ENCODE measurements at regions not wholly inside any gene's neighbourhood (a gene's known extent, or its start where the extent isn't known, plus 50 kb on each side); places are given as distances from the start of the nearest gene placed in this dataset.

- Histone ChIP-seq H3K36me3 (no peaks in the 10 kb centered on the region), H3K9me3 (no peaks in the 10 kb centered on the region), H3K4me3 (no peak overlapping the region), H3K27ac (no peak overlapping the region), H3K27me3 (replicated peaks; ENCODE audit: insufficient read depth) (no peaks in the 10 kb centered on the region), H3K4me1 (replicated peaks) (no peaks in the 10 kb centered on the region)
- intact Hi-C loops (cut with DNase I): no loop called here
- no peak for TF ChIP-seq POLR2A (IDR thresholded peaks at IDR 0.05)
- no peak for DNase-seq (ENCODE audit: low spot score)
- WGBS: 94% methylated on average over 1 of the region's 1 CpG
Measured at GRCh38 chr2:188676010-188676400, 298.2 kb upstream of the COL3A1 start.

- Histone ChIP-seq H3K36me3 (no peaks in the 10 kb centered on the region), H3K27me3 (replicated peaks; ENCODE audit: insufficient read depth) (no peaks in the 10 kb centered on the region), H3K4me1 (replicated peaks) (no peaks in the 10 kb centered on the region), H3K4me3 (no peak overlapping the region), H3K9me3 (no peaks in the 10 kb centered on the region), H3K27ac (no peak overlapping the region)
- intact Hi-C loops (cut with DNase I): no loop called here
- no peak for DNase-seq (ENCODE audit: low spot score)
- TF ChIP-seq CTCF (IDR thresholded peaks at IDR 0.05): no peak
- no peak for TF ChIP-seq POLR2AphosphoS5 (IDR thresholded peaks at IDR 0.05)
- TF ChIP-seq POLR2A (IDR thresholded peaks at IDR 0.05): no peak
Measured at GRCh38 chr2:188677142-188677541, 297.0 kb upstream of the COL3A1 start.

GRCh38 chr2:188678882-188679281 is 295.3 kb upstream of the COL3A1 start:
- WGBS: 68% methylated on average over 2 of the region's 2 CpGs
- no peak overlapping the region for H3K27ac ChIP-seq
- intact Hi-C loops (cut with DNase I): no loop called here

GRCh38 chr2:188682838-188683237 is 291.3 kb upstream of the COL3A1 start:
- H3K27me3 ChIP-seq (replicated peaks; ENCODE audit: insufficient read depth): no peaks in the 10 kb centered on the region
- no peak for DNase-seq (ENCODE audit: low spot score)
- 31% methylated on average over 1 of the region's 1 CpG for WGBS
- H3K4me1 ChIP-seq (replicated peaks): no peaks in the 10 kb centered on the region
- intact Hi-C loops (cut with DNase I): no loop called here
- no peak overlapping the region for H3K4me3 ChIP-seq
- H3K27ac ChIP-seq: no peak overlapping the region
- H3K9me3 ChIP-seq: no peaks in the 10 kb centered on the region
- TF ChIP-seq POLR2AphosphoS5 (IDR thresholded peaks at IDR 0.05): no peak
- TF ChIP-seq CTCF (IDR thresholded peaks at IDR 0.05): no peak
- TF ChIP-seq POLR2A (IDR thresholded peaks at IDR 0.05): no peak
- H3K36me3 ChIP-seq: no peaks in the 10 kb centered on the region

More at GRCh38 chr2:188678882-188679281, 295.3 kb upstream of the COL3A1 start:
- no peaks in the 10 kb centered on the region for H3K27me3 ChIP-seq (replicated peaks; ENCODE audit: insufficient read depth)
- DNase-seq (ENCODE audit: low spot score): no peak
- TF ChIP-seq POLR2AphosphoS5 (IDR thresholded peaks at IDR 0.05) (no peak), CTCF (IDR thresholded peaks at IDR 0.05) (no peak), POLR2A (IDR thresholded peaks at IDR 0.05) (no peak)
- no peak overlapping the region for H3K4me3 ChIP-seq
- H3K9me3 ChIP-seq: no peaks in the 10 kb centered on the region
- H3K4me1 ChIP-seq (replicated peaks): no peaks in the 10 kb centered on the region
- no peaks in the 10 kb centered on the region for H3K36me3 ChIP-seq

GRCh38 chr2:188684795-188685194 is 289.4 kb upstream of the COL3A1 start:
- no peaks in the 10 kb centered on the region for H3K27me3 ChIP-seq (replicated peaks; ENCODE audit: insufficient read depth)
- H3K4me3 ChIP-seq: no peak overlapping the region
- intact Hi-C loops (cut with DNase I): no loop called here
- no peaks in the 10 kb centered on the region for H3K36me3 ChIP-seq
- no peaks in the 10 kb centered on the region for H3K4me1 ChIP-seq (replicated peaks)
- WGBS: 87% methylated on average over 3 of the region's 3 CpGs
- H3K9me3 ChIP-seq: no peaks in the 10 kb centered on the region
- H3K27ac ChIP-seq: no peak overlapping the region
- no peak for DNase-seq (ENCODE audit: low spot score)
- TF ChIP-seq CTCF (IDR thresholded peaks at IDR 0.05) (no peak), POLR2AphosphoS5 (IDR thresholded peaks at IDR 0.05) (no peak), POLR2A (IDR thresholded peaks at IDR 0.05) (no peak)

Measured in prostate gland (tissue), 2 donors.